Central memory CD8-positive, alpha-beta T cell (primary cell): ENCODE measurements at regions not wholly inside any gene's neighbourhood (a gene's known extent, or its start where the extent isn't known, plus 50 kb on each side); places are given as distances from the start of the nearest gene placed in this dataset.

Experiments used
- ATAC-seq: fragments of 150-1000 bp; cut with Tn5 transposase; replicated peaks from 2 replicates; pipeline ENCODE4 v1.10.0; 2022; ENCODE audit warnings: mild to moderate bottlenecking, moderate FRiP score, moderate number of reproducible peaks; ENCODE audit not compliant: poor library complexity, severe bottlenecking; ENCODE audit errors: extremely low read depth
- DNase-seq, 2 donors: peaks; one replicate each; pipeline ENCODE4 v3.0.0; 2021; ENCODE audit warnings: low spot score in 2 of 2
- H3K27ac Mint-ChIP-seq: one replicate; pipeline ENCODE4 v1.8.0; 2022; ENCODE audit warnings: low read depth, mild to moderate bottlenecking, moderate library complexity, mixed read lengths
- H3K27me3 Mint-ChIP-seq: one replicate; pipeline ENCODE4 v1.8.0; 2022; ENCODE audit warnings: mixed read lengths
- H3K36me3 Mint-ChIP-seq: one replicate; pipeline ENCODE4 v1.8.0; 2022; ENCODE audit warnings: mild to moderate bottlenecking, moderate library complexity, mixed read lengths; ENCODE audit not compliant: insufficient read depth
- H3K4me1 Mint-ChIP-seq: one replicate; pipeline ENCODE4 v1.8.0; 2022; ENCODE audit warnings: mixed read lengths
- H3K4me3 Mint-ChIP-seq: one replicate; pipeline ENCODE4 v1.8.0; 2022; ENCODE audit warnings: mild to moderate bottlenecking, moderate library complexity, mixed read lengths
- H3K9me3 Mint-ChIP-seq: one replicate; pipeline ENCODE4 v1.8.0; 2022; ENCODE audit warnings: mixed read lengths

DNA sequence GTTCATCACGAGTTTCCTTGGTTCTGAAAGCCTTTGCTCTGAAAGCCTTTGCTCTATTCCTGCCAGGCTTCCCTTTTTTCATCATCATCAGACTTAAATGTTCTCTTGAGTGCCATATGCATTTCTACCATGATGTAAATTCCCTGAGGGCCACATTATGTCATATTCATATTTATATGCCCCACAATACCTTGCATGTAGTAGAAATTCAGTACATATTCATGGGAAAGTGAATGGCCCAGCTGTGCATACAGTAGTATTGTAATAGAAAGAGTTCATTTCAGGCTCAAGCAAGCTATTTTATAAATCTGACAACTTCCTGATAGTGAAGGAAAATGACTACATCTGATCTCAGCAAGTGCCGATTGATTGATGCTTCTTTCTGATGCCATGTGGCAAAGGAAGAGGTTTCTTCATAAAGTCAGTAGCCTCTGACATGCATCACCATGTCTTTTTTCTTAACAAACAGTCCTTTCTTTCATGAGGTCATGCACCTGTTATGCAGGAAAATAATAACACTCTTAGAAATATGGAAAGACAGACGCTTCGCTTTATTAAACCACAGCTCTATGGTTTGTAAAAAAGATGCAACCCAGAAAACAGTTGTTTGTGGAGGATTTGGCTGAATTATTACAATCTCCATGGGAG is 308.7 kb downstream of the SAMD5 start:
- ATAC-seq: no peak

DNA sequence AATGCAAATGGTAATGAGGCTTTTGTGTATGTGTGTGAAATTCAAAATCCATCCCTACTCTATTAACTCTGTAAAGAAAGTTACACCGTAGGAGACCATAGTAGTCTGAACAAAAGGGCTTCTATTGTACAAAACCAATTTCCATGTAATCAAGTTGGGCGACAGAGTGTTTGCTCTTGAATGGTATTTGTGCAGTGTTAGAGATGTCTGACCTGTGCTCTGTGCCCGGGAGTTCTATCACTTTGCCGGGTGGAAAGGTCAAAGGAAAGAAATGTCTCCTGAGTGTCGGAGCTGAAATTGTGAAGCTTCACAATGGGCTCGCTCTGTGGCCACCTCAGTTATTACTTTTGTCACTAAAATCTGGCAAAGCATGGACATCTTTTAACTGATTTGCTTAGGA is 312.0 kb downstream of the SAMD5 start:
- H3K27me3 Mint-ChIP-seq: no peaks in the 10 kb centered on the region
- H3K4me1 Mint-ChIP-seq: no peaks in the 10 kb centered on the region
- H3K4me3 Mint-ChIP-seq: no peak overlapping the region
- H3K9me3 Mint-ChIP-seq: peaks cover 4% of the 10 kb centered on the region
- DNase-seq (no peak), ATAC-seq (no peak)
- H3K27ac Mint-ChIP-seq: no peak overlapping the region
- H3K36me3 Mint-ChIP-seq: no peaks in the 10 kb centered on the region

More for the DNA sequence above, 308.7 kb downstream of the SAMD5 start:
- H3K9me3 Mint-ChIP-seq: peaks cover 4% of the 10 kb centered on the region
- no peaks in the 10 kb centered on the region for H3K4me1 Mint-ChIP-seq
- no peak overlapping the region for H3K27ac Mint-ChIP-seq
- H3K36me3 Mint-ChIP-seq: no peaks in the 10 kb centered on the region
- no peak for DNase-seq
- H3K27me3 Mint-ChIP-seq: no peaks in the 10 kb centered on the region
- no peak overlapping the region for H3K4me3 Mint-ChIP-seq

DNA sequence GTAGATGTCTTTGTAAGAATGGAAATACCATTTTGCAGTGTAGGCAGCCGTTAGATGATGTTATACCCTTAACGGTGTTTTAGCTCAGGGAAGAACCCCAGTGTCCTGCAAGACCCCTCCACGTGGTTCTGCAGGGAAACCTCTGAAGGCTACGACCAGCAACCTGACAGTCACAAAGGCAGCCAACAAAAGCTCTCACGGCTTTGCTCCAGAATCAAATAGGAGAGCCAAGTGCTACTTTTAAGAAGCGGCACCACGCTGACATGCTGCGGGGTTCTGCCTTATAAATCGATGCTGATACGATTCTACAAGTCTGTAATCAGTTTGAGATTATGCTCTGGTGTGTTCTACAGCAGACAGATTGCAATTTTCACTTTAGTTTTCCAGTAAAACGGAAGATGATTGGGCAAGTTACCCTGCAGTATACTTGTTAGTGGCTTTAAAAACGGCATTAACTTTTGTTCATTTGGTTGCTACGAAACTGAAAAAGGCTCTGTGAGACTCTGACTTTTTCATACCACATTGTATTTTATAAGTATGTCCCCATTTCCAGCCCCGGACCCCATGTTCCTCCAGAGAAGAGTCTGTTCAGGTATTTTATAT is 312.9 kb downstream of the SAMD5 start:
- H3K27me3 Mint-ChIP-seq: no peaks in the 10 kb centered on the region
- no peak overlapping the region for H3K4me3 Mint-ChIP-seq
- H3K36me3 Mint-ChIP-seq: no peaks in the 10 kb centered on the region
- ATAC-seq (no peak), DNase-seq (no peak)
- H3K27ac Mint-ChIP-seq: no peak overlapping the region
- peaks cover 4% of the 10 kb centered on the region for H3K9me3 Mint-ChIP-seq
- H3K4me1 Mint-ChIP-seq: no peaks in the 10 kb centered on the region

DNA sequence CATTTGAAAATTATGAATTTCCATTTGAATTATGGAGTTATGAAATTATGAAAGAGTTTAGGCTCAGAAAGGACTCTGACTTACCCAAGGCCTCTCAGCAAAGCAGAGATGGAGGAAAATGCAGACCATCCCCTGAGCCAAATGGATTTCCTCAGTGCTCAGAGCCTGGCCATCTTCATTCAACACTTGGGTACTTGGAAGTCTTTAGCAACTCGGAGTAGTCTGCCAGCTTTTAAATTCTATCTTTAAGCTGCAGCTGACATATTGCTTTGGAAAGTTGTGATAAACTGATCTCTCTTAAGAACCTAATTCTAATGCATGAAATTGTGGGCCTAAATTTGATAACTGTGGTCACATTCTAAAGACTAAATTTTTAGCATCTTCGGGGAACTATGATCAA is 315.4 kb downstream of the SAMD5 start:
- no peak for DNase-seq
- no peaks in the 10 kb centered on the region for H3K36me3 Mint-ChIP-seq
- ATAC-seq: no peak
- no peaks in the 10 kb centered on the region for H3K4me1 Mint-ChIP-seq
- H3K27ac Mint-ChIP-seq: no peak overlapping the region
- H3K27me3 Mint-ChIP-seq: no peaks in the 10 kb centered on the region
- H3K9me3 Mint-ChIP-seq: peaks cover 3% of the 10 kb centered on the region
- no peak overlapping the region for H3K4me3 Mint-ChIP-seq

DNA sequence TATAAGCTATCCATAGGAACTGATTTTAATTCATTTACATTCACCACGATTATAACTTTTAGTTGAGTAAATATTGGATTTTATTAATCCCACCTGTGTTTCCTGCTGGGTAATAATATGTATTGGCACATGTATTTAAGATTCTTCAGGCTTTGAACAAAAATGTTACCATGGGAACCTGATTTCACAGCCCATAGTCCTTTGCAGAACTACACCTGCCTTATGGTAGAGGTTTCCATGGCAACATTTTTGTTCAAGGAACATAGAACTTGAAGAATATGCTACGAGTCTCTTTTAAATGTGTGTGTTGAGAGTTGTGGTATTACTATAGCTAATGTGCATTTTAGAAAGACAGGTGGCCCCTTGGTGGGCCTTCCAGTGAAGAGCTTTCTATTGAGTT is 317.4 kb downstream of the SAMD5 start:
- H3K27ac Mint-ChIP-seq: no peak overlapping the region
- H3K27me3 Mint-ChIP-seq: no peaks in the 10 kb centered on the region
- no peak overlapping the region for H3K4me3 Mint-ChIP-seq
- H3K9me3 Mint-ChIP-seq: no peaks in the 10 kb centered on the region
- H3K4me1 Mint-ChIP-seq: no peaks in the 10 kb centered on the region
- ATAC-seq: no peak
- DNase-seq: no peak
- H3K36me3 Mint-ChIP-seq: no peaks in the 10 kb centered on the region

DNA sequence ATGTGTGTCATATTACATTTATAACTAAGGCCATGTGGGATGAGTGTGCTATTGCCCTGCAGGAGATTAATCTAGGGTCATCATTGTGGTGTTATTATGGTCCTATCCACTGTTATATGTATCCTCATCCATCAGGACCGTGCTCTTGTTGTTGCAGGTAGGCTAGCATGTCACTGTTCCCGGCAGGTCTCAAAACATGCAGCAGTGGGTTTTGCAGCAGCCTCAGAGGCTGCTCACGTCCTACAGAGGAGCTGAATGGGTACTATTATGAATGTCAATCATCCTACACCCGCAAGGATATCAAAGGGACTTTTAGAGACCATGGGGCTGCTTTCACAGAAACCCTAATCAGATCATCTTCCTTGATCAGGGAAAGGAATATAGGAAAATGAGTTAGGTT is 318.2 kb downstream of the SAMD5 start:
- Mint-ChIP-seq H3K4me3 (no peak overlapping the region), H3K36me3 (no peaks in the 10 kb centered on the region), H3K27ac (no peak overlapping the region), H3K9me3 (no peaks in the 10 kb centered on the region), H3K4me1 (no peaks in the 10 kb centered on the region), H3K27me3 (no peaks in the 10 kb centered on the region)
- ATAC-seq (no peak), DNase-seq (no peak)

DNA sequence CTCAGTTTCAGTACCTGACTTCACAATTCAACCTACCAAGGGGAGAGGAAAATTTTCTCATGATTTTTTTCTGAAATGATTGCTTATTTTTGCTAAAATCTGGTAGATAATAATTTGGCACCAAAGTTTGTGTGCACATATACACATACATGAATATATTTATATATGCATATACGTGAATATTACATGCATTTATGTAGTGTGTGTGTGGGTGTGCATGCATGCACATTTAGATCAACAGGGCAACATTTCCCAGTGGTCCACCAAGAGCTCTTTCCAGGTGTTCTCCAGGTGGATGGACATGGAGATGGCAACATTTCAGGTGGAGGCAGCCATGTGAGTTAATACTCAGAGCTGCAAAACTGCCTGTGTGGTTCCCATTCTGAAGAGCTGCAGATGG is 320.9 kb downstream of the SAMD5 start:
- no peak for DNase-seq
- H3K9me3 Mint-ChIP-seq: no peaks in the 10 kb centered on the region
- H3K36me3 Mint-ChIP-seq: no peaks in the 10 kb centered on the region
- H3K4me3 Mint-ChIP-seq: no peak overlapping the region
- H3K27ac Mint-ChIP-seq: no peak overlapping the region
- no peaks in the 10 kb centered on the region for H3K27me3 Mint-ChIP-seq
- no peak for ATAC-seq
- no peaks in the 10 kb centered on the region for H3K4me1 Mint-ChIP-seq

DNA sequence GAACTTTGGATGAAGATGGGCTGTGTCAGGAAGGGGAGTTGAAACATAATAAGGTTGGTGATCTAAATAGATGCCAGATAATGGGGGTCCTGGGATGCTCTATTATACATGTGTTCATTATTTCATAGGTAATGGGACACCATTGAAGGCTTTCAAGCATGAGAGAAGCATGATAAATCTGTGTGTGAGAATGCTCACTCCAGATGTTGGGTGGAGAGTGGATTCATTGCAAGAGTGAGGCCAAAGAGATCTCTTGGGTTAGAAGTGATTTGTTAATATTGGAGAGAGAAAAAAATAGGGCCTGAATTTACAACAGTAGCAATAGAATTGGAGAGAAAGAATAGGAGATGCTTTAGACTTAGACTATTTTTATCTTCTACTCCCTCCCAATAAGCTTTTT is 321.3 kb downstream of the SAMD5 start:
- H3K27ac Mint-ChIP-seq: no peak overlapping the region
- DNase-seq: no peak
- H3K4me3 Mint-ChIP-seq: no peak overlapping the region
- no peak for ATAC-seq
- no peaks in the 10 kb centered on the region for H3K9me3 Mint-ChIP-seq
- no peaks in the 10 kb centered on the region for H3K27me3 Mint-ChIP-seq
- H3K4me1 Mint-ChIP-seq: no peaks in the 10 kb centered on the region
- no peaks in the 10 kb centered on the region for H3K36me3 Mint-ChIP-seq

DNA sequence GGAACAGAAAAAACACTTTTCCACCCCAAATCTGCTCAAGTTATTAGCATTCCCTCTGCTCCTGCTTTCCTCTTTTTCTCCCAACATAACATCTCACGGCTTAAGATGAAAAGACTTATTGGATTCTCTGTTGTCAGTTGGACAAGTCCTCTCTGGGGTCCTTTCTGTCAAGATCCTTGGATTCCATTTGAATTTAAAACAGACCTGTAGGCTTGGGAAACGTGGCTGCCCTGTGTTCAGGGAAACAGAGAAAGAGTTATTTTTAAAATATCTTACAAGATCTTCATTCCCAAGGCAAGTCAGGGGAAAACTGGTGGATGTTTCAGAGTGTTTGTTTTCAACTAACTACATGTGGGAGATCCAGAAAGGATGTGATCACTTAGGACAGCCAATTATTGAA is 322.9 kb downstream of the SAMD5 start:
- Mint-ChIP-seq H3K4me1 (no peaks in the 10 kb centered on the region), H3K9me3 (no peaks in the 10 kb centered on the region), H3K36me3 (no peaks in the 10 kb centered on the region), H3K27me3 (no peaks in the 10 kb centered on the region), H3K4me3 (no peak overlapping the region), H3K27ac (no peak overlapping the region)
- ATAC-seq (no peak), DNase-seq (no peak)

DNA sequence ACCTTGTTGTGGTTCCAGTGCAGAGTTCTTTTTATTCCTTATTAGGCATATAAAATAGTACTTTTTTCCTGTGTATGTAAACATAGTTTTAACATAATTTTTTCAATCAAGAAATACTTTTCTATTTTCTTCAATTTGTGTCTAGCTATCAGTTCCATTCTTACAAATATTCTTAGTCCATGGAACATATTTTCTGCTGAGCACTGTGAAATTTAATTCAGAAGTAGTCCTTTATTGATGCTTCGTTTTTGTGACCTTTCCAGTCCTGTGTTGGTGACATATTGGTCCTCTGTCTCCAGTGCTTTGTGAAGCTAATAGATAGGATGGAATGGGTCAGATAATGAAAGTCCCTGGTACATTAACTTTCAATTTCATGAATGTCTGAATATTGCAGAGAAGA is 325.1 kb downstream of the SAMD5 start:
- Mint-ChIP-seq H3K4me3 (no peak overlapping the region), H3K36me3 (no peaks in the 10 kb centered on the region), H3K9me3 (no peaks in the 10 kb centered on the region), H3K4me1 (no peaks in the 10 kb centered on the region), H3K27me3 (no peaks in the 10 kb centered on the region), H3K27ac (no peak overlapping the region)
- ATAC-seq: no peak
- no peak for DNase-seq

DNA sequence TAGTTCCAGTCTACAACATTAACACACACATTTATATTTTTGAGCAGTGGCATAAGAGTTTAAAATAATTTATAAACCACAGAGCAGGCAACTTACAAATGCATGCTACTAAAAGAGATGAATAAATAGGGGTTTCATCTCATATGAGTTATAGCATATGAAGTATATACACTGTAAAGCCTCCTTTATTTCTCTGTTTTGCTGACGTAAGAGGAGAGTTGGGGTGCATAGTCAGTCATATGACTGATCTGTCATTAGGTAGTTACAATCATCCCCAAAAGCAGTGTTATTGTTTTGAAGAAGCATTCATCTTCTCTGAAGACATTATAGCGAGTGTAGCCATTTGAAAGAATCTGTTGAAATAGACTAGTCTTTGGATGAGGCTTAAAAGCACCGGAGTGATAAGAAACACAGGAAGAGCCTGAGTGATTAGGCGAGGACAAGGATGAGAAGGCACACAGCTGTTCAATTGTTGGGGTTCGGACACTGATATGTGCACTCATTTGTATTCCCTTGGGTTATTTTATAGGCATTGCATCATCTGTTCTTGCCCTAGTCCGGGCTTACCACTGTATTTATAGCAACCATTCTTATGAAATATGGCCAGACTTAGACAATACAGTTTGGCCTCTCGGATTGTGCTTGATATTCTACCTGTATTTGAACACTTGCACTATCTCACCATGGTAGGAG is 325.7 kb downstream of the SAMD5 start:
- Mint-ChIP-seq H3K4me1 (no peaks in the 10 kb centered on the region), H3K9me3 (no peaks in the 10 kb centered on the region), H3K4me3 (no peak overlapping the region), H3K27me3 (no peaks in the 10 kb centered on the region), H3K36me3 (no peaks in the 10 kb centered on the region), H3K27ac (no peak overlapping the region)
- DNase-seq (no peak), ATAC-seq (no peak)

DNA sequence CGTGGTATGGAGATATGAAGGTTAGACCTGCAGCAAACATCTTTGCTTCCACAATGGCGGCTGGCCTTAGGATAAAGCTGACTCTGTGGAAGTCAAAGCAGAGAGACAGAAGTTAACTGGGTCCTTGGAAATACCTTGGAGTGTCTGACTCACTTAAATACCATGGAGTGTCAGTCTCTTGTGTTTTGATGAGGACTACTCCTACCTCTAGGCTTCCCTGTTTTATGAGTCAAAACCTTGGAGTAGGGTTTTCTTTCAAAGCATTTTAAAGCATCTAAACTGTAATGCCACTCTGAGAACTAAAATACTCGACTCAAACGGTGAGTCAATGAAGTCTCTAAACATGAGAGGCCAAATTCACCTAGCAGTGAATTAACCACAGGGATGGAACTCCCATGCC is 329.1 kb downstream of the SAMD5 start:
- no peak overlapping the region for H3K4me3 Mint-ChIP-seq
- DNase-seq: no peak
- no peak for ATAC-seq
- H3K9me3 Mint-ChIP-seq: no peaks in the 10 kb centered on the region
- no peak overlapping the region for H3K27ac Mint-ChIP-seq
- H3K4me1 Mint-ChIP-seq: no peaks in the 10 kb centered on the region
- H3K27me3 Mint-ChIP-seq: no peaks in the 10 kb centered on the region
- no peaks in the 10 kb centered on the region for H3K36me3 Mint-ChIP-seq
